Astrocyte (in vitro differentiated cells and primary cell): ENCODE measurements at regions not wholly inside any gene's neighbourhood (a gene's known extent, or its start where the extent isn't known, plus 50 kb on each side); places are given as distances from the start of the nearest gene placed in this dataset.

ENCODE experiments used
- EZH2 ChIP-seq: IDR thresholded peaks from 2 replicates; pipeline ENCODE4 v1.6.1; 2012; ENCODE audit warnings: mild to moderate bottlenecking, low read length, inconsistent platforms; ENCODE audit not compliant: insufficient read depth
- TF ChIP-seq, protein P1 (sequence below): IDR thresholded peaks from 2 replicates; pipeline ENCODE4 v1.5.1; 2011; ENCODE audit warnings: low read depth, mild to moderate bottlenecking, inconsistent platforms, low read length, moderate library complexity; ENCODE audit not compliant: insufficient read depth

DNA sequence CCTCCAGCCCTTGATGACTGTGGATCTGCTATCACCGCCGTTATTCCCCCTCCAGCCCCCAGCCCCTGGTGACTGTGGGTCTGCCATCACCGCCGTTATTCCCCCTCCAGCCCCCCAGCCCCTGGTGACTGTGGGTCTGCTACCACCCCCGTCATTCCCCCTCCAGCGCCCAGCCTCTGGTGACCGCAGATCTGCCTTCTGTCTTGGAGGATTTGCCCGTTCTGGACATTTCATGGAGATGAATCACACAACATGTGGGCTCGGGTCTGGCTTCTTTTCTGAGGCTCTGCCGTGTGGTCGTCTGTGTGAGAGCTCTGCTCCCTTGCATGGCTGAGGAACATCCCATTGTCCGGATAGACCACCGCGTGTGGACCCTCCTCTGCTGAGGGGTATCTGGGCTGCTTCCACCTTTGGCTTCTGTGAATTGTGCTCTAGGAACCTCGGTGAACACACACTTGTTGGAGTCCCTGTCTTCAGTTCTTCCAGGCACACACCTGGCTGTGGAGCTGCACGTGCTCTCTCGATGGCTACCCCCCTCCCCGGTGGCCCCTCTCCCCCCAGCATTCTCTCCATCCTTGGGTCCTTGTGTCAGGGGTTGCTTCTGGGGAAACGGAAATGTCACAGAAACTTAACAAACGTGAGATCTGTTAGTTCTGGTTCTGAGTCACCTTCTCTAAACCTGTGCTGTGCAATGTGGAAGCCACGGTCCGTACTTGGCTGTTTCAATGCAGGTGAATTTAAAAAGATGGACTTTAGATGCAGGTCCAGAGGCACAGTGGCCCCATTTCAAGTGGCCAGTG lies 105.3 kb upstream of the COL5A1 start:
- TF ChIP-seq, protein P1, sequence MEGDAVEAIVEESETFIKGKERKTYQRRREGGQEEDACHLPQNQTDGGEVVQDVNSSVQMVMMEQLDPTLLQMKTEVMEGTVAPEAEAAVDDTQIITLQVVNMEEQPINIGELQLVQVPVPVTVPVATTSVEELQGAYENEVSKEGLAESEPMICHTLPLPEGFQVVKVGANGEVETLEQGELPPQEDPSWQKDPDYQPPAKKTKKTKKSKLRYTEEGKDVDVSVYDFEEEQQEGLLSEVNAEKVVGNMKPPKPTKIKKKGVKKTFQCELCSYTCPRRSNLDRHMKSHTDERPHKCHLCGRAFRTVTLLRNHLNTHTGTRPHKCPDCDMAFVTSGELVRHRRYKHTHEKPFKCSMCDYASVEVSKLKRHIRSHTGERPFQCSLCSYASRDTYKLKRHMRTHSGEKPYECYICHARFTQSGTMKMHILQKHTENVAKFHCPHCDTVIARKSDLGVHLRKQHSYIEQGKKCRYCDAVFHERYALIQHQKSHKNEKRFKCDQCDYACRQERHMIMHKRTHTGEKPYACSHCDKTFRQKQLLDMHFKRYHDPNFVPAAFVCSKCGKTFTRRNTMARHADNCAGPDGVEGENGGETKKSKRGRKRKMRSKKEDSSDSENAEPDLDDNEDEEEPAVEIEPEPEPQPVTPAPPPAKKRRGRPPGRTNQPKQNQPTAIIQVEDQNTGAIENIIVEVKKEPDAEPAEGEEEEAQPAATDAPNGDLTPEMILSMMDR = no peak
- TF ChIP-seq EZH2 = no peak
